Upper lobe of left lung (tissue), 6 donors: ENCODE measurements at regions not wholly inside any gene's neighbourhood (a gene's known extent, or its start where the extent isn't known, plus 50 kb on each side); places are given as distances from the start of the nearest gene placed in this dataset.

Experiments used
- ATAC-seq, 2 donors: fragments of 200-7000 bp; cut with Tn5 transposase; one replicate each; pipeline ENCODE4 v1.9.1; 2022; ENCODE audit warnings: mild to moderate bottlenecking in 2 of 2, moderate library complexity in 2 of 2; ENCODE audit not compliant: low FRiP score in 2 of 2
- DNase-seq, 2 donors: peaks; one replicate each; pipeline ENCODE4 v3.0.0-alpha.2; 2019 to 2020
- H3K27ac ChIP-seq, 4 donors: fragments of 200-600 bp; sonication (generic); one replicate each; pipeline ENCODE4 v1.5.1; 2016 to 2019
- H3K27me3 ChIP-seq, 4 donors: fragments of 200-600 bp; sonication (generic); one replicate each; pipeline ENCODE4 v1.5.1; 2017 to 2019
- H3K36me3 ChIP-seq, 4 donors: fragments of 200-600 bp; sonication (generic); one replicate each; pipeline ENCODE4 v1.5.1; 2016 to 2019
- H3K4me1 ChIP-seq, 4 donors: fragments of 200-600 bp; sonication (generic); one replicate each; pipeline ENCODE4 v1.5.1; 2018 to 2019
- H3K4me3 ChIP-seq, 4 donors: fragments of 200-600 bp; sonication (generic); one replicate each; pipeline ENCODE4 v1.5.1; 2017 to 2019; ENCODE audit warnings: mild to moderate bottlenecking in 2 of 4, moderate library complexity in 1 of 4
- H3K9me3 ChIP-seq, 4 donors: fragments of 200-600 bp; sonication (generic); one replicate each; pipeline ENCODE4 v1.5.1; 2018 to 2019
- EP300 ChIP-seq, 4 donors: sonication (generic); formaldehyde crosslinking; IDR thresholded peaks; one replicate each; pipeline ENCODE4 v1.5.1; 2017; ENCODE audit warnings: antibody characterized with exemption in 4 of 4, control low read depth in 2 of 4
- POLR2A ChIP-seq, 4 donors: fragments of 450-650 bp; IDR thresholded peaks; one replicate each; pipeline ENCODE4 v1.5.1; 2016 to 2017; ENCODE audit warnings: antibody characterized with exemption in 4 of 4, mild to moderate bottlenecking in 2 of 4
- POLR2AphosphoS5 ChIP-seq, 2 donors: sonication (generic); formaldehyde crosslinking; IDR thresholded peaks; one replicate each; pipeline ENCODE4 v1.5.1; 2017; ENCODE audit warnings: antibody characterized with exemption in 2 of 2
- WGBS, 2 donors: methylation state at CpG; one replicate each; pipeline ENCODE4 v1.1.5; 2017 to 2018; 5-methylcytosine and 5-hydroxymethylcytosine counted together
- TF ChIP-seq, protein P1 (sequence below), 6 experiments: fragments of 450-650 bp in 4 of 6; fragments of 200-600 bp in 2 of 6; sonication (generic) in 2 of 6; IDR thresholded peaks; one replicate each; pipeline ENCODE4 v1.5.1; 2016 to 2019; ENCODE audit warnings: antibody characterized with exemption in 6 of 6
- donor health status: DM: no; HTN: no; CAD: no; lungs with moderate emphysema.
- donor health status: DM: no; HTN: yes; CAD: no; lungs with severe emphysema.

DNA sequence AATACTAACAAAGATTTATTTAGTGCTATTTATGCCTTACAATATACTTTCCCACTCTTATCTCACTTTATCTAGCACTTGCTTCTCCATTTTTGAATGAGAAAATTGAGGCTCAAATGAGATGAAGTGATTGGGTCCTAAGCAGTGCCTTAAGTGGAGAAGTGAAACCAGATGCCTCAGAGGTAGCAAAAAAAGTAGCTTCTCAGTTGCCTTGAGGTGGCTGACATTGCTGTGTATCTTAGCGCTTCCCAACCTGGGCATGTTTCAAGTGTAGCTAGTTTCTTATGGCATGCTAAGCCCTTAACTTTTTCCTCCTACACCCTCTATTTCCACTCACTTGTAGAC, 390.4 kb downstream of the OMA1 start:
- H3K9me3 ChIP-seq, result no peaks in the 10 kb centered on the region
- ATAC-seq (no peak), DNase-seq (no peak)
- no peaks in the 10 kb centered on the region for H3K4me1 ChIP-seq
- TF ChIP-seq POLR2AphosphoS5 (IDR thresholded peaks at IDR 0.05) (no peak), EP300 (IDR thresholded peaks at IDR 0.05) (no peak), POLR2A (IDR thresholded peaks at IDR 0.05) (no peak)
- TF ChIP-seq, protein P1, sequence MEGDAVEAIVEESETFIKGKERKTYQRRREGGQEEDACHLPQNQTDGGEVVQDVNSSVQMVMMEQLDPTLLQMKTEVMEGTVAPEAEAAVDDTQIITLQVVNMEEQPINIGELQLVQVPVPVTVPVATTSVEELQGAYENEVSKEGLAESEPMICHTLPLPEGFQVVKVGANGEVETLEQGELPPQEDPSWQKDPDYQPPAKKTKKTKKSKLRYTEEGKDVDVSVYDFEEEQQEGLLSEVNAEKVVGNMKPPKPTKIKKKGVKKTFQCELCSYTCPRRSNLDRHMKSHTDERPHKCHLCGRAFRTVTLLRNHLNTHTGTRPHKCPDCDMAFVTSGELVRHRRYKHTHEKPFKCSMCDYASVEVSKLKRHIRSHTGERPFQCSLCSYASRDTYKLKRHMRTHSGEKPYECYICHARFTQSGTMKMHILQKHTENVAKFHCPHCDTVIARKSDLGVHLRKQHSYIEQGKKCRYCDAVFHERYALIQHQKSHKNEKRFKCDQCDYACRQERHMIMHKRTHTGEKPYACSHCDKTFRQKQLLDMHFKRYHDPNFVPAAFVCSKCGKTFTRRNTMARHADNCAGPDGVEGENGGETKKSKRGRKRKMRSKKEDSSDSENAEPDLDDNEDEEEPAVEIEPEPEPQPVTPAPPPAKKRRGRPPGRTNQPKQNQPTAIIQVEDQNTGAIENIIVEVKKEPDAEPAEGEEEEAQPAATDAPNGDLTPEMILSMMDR (IDR thresholded peaks at IDR 0.05), result no peak
- no peaks in the 10 kb centered on the region for H3K36me3 ChIP-seq
- no peaks in the 10 kb centered on the region for H3K27me3 ChIP-seq
- no peak overlapping the region for H3K4me3 ChIP-seq
- no peak overlapping the region for H3K27ac ChIP-seq
- 89 to 100% methylated on average over 1 of the region's 1 CpG for WGBS, 2 donors

DNA sequence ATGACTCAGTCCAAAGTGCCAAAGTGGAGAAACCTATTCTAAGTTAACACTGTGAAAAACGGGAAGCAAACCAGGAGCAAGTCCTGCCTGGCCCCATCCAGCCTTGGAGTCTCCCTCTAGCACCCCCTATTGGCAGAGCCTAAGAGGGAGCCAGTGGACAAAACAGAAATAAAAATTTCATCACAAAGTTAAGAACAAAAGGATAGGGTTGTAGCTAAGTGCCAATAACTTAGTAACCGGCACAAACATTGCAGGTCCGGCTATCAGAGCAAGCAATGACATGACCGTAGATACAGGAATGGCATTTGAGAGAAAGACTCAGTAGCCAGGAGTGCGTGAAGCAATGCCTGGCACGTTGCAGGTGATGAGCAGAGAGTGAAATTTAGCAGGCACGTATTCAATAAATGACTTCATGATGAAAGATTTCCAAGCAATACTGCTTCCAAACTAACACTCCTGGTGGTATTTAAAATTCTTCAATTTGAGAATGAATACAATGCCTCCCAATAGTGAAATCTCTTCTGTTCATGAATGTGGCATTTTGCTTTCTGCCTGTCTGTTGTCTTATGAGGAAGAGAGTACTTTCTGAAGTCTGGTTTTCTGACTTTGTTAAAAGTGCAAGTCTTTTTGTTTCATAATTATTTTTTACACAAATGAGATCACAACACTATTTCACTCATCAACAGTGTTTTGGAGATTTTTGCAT, 391.0 kb downstream of the OMA1 start:
- TF ChIP-seq, protein P1 (IDR thresholded peaks at IDR 0.05), result peak in 1 of 6 experiments; percentile 18
- TF ChIP-seq EP300 (IDR thresholded peaks at IDR 0.05), result no peak
- H3K4me1 ChIP-seq, result no peaks in the 10 kb centered on the region
- WGBS, 2 donors, result 72 to 77% methylated on average over 7 of the region's 7 CpGs
- H3K36me3 ChIP-seq, result no peaks in the 10 kb centered on the region
- no peak overlapping the region for H3K27ac ChIP-seq
- peak in 1 of 2 donors; percentile 41 for ATAC-seq
- no peaks in the 10 kb centered on the region for H3K27me3 ChIP-seq
- no peaks in the 10 kb centered on the region for H3K9me3 ChIP-seq
- H3K4me3 ChIP-seq, result no peak overlapping the region
- DNase-seq, result no peak

DNA sequence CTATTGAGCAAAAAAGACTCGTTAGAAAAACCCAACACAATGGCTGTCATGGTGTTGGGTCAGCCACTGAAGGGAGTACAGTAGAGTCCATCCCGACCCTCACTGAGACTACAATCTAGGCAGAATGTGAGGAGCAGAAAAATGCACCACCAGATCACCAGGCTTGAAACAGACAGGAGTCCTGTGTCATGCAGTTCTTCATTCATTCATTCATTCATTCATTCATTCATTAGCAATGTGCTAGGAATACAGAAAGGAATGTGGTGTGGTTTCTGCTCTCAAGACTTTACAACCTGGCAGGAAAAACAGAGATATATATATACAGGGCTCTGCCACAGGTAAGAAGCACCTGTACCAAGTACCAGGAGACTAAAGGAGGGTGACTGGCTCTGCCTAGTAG, 392.3 kb downstream of the OMA1 start:
- 89 to 91% methylated on average over 2 of the region's 2 CpGs for WGBS, 2 donors
- no peak for DNase-seq
- TF ChIP-seq POLR2A (IDR thresholded peaks at IDR 0.05), result no peak
- TF ChIP-seq, protein P1 (IDR thresholded peaks at IDR 0.05), result no peak
- TF ChIP-seq POLR2AphosphoS5 (IDR thresholded peaks at IDR 0.05), result no peak
- TF ChIP-seq EP300 (IDR thresholded peaks at IDR 0.05), result no peak
- H3K36me3 ChIP-seq, result no peaks in the 10 kb centered on the region
- no peaks in the 10 kb centered on the region for H3K4me1 ChIP-seq
- H3K4me3 ChIP-seq, result no peak overlapping the region
- no peak overlapping the region for H3K27ac ChIP-seq
- no peak for ATAC-seq
- no peaks in the 10 kb centered on the region for H3K9me3 ChIP-seq
- no peaks in the 10 kb centered on the region for H3K27me3 ChIP-seq

DNA sequence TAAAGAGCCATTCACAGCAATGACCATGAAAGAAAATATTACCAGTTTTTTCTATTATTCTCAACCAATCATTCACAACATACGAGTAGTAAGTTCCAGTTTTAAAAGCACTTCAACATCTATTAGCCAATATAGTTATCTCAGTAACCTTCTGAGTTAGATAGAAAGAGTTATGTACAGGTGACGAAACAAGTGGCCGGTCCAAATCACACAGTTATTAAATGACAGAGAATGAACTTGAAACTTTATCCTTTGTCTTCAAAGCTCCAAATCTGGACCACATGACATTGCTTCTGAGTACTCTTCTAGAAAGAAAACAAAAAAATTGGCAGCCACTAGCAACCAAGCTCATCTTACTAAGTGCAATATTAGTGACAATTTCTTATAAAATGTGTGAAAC, 393.8 kb downstream of the OMA1 start:
- H3K9me3 ChIP-seq, result no peaks in the 10 kb centered on the region
- no peaks in the 10 kb centered on the region for H3K27me3 ChIP-seq
- WGBS, 2 donors, result 71 to 82% methylated on average over 3 of the region's 3 CpGs
- no peak overlapping the region for H3K4me3 ChIP-seq
- no peak overlapping the region for H3K27ac ChIP-seq
- ATAC-seq, result no peak
- no peaks in the 10 kb centered on the region for H3K36me3 ChIP-seq
- no peak for TF ChIP-seq POLR2A (IDR thresholded peaks at IDR 0.05)
- TF ChIP-seq, protein P1 (IDR thresholded peaks at IDR 0.05), result no peak
- TF ChIP-seq EP300 (IDR thresholded peaks at IDR 0.05), result no peak
- TF ChIP-seq POLR2AphosphoS5 (IDR thresholded peaks at IDR 0.05), result no peak
- no peaks in the 10 kb centered on the region for H3K4me1 ChIP-seq
- no peak for DNase-seq

DNA sequence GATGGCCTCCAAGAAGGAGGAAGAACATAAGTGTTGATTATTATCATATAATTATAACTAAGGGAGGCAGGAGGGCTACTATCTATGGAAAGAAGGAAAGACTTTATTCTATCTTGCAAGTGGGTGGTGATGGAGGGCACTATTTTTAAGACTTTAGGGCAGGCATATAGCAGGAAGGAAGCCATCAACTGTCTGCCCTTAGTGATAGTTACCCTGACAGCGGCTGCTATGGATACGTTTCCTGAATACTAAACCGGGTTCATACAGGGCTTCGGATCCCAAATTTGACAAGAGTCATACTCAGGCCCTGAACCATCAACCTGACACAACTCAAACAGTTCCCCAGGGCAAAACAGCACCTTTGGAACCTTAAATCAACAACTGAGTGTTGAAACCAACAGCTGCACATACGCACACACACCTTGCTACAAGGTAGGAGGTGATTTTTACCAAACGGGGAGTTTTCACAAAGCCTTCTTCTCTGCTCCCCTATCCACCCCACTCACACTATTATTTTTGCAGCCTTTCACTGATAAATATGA, 397.2 kb downstream of the OMA1 start:
- Histone ChIP-seq H3K27me3 (no peaks in the 10 kb centered on the region), H3K27ac (no peak overlapping the region), H3K36me3 (no peaks in the 10 kb centered on the region), H3K4me3 (no peak overlapping the region), H3K9me3 (no peaks in the 10 kb centered on the region), H3K4me1 (no peaks in the 10 kb centered on the region)
- TF ChIP-seq POLR2A (IDR thresholded peaks at IDR 0.05) (no peak), EP300 (IDR thresholded peaks at IDR 0.05) (no peak), POLR2AphosphoS5 (IDR thresholded peaks at IDR 0.05) (no peak)
- TF ChIP-seq, protein P1 (IDR thresholded peaks at IDR 0.05), result no peak
- WGBS, 2 donors, result 43 to 51% methylated on average over 6 of the region's 6 CpGs
- DNase-seq (no peak), ATAC-seq (no peak)
